ENCODE measurements at regions not wholly inside any gene's neighbourhood (a gene's known extent, or its start where the extent isn't known, plus 50 kb on each side); places are given as distances from the start of the nearest gene placed in this dataset.

GRCh38 chr6:6922166-6922565, 185.6 kb upstream of the RREB1 start:
- no peak for TF ChIP-seq OSR1 (CRISPR knock-in tag; IDR thresholded peaks at IDR 0.05)
- TF ChIP-seq, protein P1, sequence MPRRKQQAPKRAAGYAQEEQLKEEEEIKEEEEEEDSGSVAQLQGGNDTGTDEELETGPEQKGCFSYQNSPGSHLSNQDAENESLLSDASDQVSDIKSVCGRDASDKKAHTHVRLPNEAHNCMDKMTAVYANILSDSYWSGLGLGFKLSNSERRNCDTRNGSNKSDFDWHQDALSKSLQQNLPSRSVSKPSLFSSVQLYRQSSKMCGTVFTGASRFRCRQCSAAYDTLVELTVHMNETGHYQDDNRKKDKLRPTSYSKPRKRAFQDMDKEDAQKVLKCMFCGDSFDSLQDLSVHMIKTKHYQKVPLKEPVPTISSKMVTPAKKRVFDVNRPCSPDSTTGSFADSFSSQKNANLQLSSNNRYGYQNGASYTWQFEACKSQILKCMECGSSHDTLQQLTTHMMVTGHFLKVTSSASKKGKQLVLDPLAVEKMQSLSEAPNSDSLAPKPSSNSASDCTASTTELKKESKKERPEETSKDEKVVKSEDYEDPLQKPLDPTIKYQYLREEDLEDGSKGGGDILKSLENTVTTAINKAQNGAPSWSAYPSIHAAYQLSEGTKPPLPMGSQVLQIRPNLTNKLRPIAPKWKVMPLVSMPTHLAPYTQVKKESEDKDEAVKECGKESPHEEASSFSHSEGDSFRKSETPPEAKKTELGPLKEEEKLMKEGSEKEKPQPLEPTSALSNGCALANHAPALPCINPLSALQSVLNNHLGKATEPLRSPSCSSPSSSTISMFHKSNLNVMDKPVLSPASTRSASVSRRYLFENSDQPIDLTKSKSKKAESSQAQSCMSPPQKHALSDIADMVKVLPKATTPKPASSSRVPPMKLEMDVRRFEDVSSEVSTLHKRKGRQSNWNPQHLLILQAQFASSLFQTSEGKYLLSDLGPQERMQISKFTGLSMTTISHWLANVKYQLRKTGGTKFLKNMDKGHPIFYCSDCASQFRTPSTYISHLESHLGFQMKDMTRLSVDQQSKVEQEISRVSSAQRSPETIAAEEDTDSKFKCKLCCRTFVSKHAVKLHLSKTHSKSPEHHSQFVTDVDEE (CRISPR knock-in tag; IDR thresholded peaks at IDR 0.05): no peak
- TF ChIP-seq, protein P2, sequence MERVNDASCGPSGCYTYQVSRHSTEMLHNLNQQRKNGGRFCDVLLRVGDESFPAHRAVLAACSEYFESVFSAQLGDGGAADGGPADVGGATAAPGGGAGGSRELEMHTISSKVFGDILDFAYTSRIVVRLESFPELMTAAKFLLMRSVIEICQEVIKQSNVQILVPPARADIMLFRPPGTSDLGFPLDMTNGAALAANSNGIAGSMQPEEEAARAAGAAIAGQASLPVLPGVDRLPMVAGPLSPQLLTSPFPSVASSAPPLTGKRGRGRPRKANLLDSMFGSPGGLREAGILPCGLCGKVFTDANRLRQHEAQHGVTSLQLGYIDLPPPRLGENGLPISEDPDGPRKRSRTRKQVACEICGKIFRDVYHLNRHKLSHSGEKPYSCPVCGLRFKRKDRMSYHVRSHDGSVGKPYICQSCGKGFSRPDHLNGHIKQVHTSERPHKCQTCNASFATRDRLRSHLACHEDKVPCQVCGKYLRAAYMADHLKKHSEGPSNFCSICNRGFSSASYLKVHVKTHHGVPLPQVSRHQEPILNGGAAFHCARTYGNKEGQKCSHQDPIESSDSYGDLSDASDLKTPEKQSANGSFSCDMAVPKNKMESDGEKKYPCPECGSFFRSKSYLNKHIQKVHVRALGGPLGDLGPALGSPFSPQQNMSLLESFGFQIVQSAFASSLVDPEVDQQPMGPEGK (CRISPR knock-in tag; IDR thresholded peaks at IDR 0.05; ENCODE audit: borderline replicate concordance): no peak
- TF ChIP-seq TCF4 (CRISPR knock-in tag; IDR thresholded peaks at IDR 0.05; ENCODE audit: borderline replicate concordance): no peak
- TF ChIP-seq ESRRG (CRISPR knock-in tag; IDR thresholded peaks at IDR 0.05): no peak
- TF ChIP-seq ZFP3 (CRISPR knock-in tag; IDR thresholded peaks at IDR 0.05): no peak
- TF ChIP-seq ISL1 (CRISPR knock-in tag; IDR thresholded peaks at IDR 0.05): no peak
- TF ChIP-seq ZNF565 (CRISPR knock-in tag; conservative IDR thresholded peaks at IDR 0.05; ENCODE audit: low read depth): no peak

All from SK-N-SH treated with all-trans-retinoic acid at 6 μM for 48 hours (cell line).